ENCODE measurements at regions not wholly inside any gene's neighbourhood (a gene's known extent, or its start where the extent isn't known, plus 50 kb on each side); places are given as distances from the start of the nearest gene placed in this dataset.
A peak's percentile ranks its signal among the peaks of the same experiment; 100 is the strongest.

DNA sequence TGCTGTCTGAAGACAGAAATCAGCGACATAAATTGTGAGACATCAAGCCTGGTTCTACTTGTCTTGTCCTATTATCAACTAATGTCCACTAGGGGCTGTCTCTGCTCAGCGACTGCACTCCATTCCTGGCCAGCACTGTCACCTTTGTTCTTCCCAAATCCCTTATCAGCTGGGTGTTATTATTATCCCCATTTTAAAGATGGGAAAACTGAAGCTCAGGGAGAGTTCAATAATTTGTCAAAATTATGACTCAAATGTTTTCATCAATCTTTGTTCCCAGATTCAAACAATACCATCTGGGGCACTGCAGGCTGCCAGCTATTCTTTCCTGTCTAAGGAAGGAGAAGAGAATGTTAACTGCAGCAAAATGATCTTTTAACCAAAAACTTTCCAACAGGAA lies 431.6 kb upstream of the NFE2L3 start:
- no peaks in the 10 kb centered on the region for H3K36me3 ChIP-seq
- intact Hi-C loops (cut with DNase I; ENCODE audit: low total_unique reads): no loop called here
- H3K9me3 ChIP-seq: no peaks in the 10 kb centered on the region
- peaks cover 0 to 12% (median 5%) of the 10 kb centered on the region in 4 donors for H3K4me1 ChIP-seq
- no peak overlapping the region for H3K4me3 ChIP-seq
- H3K27ac ChIP-seq: no peak overlapping the region
- no peak for DNase-seq
- TF ChIP-seq CTCF (IDR thresholded peaks at IDR 0.05): peak; percentile 10 to 24
- H3K27me3 ChIP-seq: no peaks in the 10 kb centered on the region

GRCh38 chr7:25722856-25723255 lies 429.1 kb upstream of the NFE2L3 start:
- Histone ChIP-seq H3K36me3 (no peaks in the 10 kb centered on the region), H3K9me3 (no peaks in the 10 kb centered on the region), H3K4me3 (no peak overlapping the region), H3K4me1 (peaks cover 0 to 7% (median 0%) of the 10 kb centered on the region in 4 donors), H3K27me3 (no peaks in the 10 kb centered on the region), H3K27ac (no peak overlapping the region)
- no peak for TF ChIP-seq CTCF (IDR thresholded peaks at IDR 0.05)
- DNase-seq: no peak
- intact Hi-C loops (cut with DNase I; ENCODE audit: low total_unique reads): no loop called here

GRCh38 chr7:25725451-25725850 lies 426.5 kb upstream of the NFE2L3 start:
- intact Hi-C loops (cut with DNase I; ENCODE audit: low total_unique reads): no loop called here

GRCh38 chr7:25726170-25726780 lies 425.7 kb upstream of the NFE2L3 start:
- DNase-seq: no peak
- no peak overlapping the region for H3K27ac ChIP-seq
- H3K4me3 ChIP-seq: no peak overlapping the region
- H3K9me3 ChIP-seq: no peaks in the 10 kb centered on the region
- H3K27me3 ChIP-seq: no peaks in the 10 kb centered on the region
- no peaks in the 10 kb centered on the region for H3K36me3 ChIP-seq
- peaks cover 0 to 19% (median 11%) of the 10 kb centered on the region in 4 donors for H3K4me1 ChIP-seq
- no peak for TF ChIP-seq CTCF (IDR thresholded peaks at IDR 0.05)
- intact Hi-C loops (cut with DNase I; ENCODE audit: low total_unique reads): no loop called here

More at GRCh38 chr7:25725451-25725850, 426.5 kb upstream of the NFE2L3 start:
- peaks cover 0 to 11% (median 4%) of the 10 kb centered on the region in 4 donors for H3K4me1 ChIP-seq
- no peak overlapping the region for H3K4me3 ChIP-seq
- no peak for TF ChIP-seq CTCF (IDR thresholded peaks at IDR 0.05)
- no peaks in the 10 kb centered on the region for H3K9me3 ChIP-seq
- no peak for DNase-seq
- H3K36me3 ChIP-seq: no peaks in the 10 kb centered on the region
- H3K27ac ChIP-seq: no peak overlapping the region
- H3K27me3 ChIP-seq: no peaks in the 10 kb centered on the region

DNA sequence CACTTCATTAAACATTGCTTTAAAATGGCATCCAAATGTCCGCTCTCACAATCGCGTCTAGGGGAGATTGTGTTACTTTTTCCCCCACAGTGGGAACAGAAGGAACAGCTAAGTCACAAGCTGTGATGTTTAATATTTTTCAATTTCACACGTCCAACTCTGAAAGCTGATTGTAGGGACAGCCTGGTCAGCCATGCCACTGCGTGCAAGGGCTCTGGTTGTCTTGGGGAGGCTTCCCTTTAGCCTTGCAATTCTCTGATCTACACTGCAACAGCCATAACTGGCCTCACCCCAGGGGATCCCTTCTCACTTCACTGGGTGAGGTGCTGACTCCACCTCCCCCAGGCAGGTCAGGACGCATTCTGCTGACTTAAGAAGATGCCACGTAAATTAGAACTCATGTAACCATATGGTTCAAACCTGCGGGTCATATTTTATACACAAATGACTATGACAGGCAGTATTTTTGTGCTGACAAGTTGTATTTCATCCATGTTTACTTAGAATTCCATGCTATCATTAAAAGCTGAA lies 425.2 kb upstream of the NFE2L3 start:
- H3K27ac ChIP-seq: no peak overlapping the region
- H3K36me3 ChIP-seq: no peaks in the 10 kb centered on the region
- H3K4me3 ChIP-seq: no peak overlapping the region
- no peaks in the 10 kb centered on the region for H3K27me3 ChIP-seq
- intact Hi-C loops (cut with DNase I; ENCODE audit: low total_unique reads): no loop called here
- H3K9me3 ChIP-seq: no peaks in the 10 kb centered on the region
- DNase-seq: no peak
- peaks cover 0 to 25% (median 16%) of the 10 kb centered on the region in 4 donors for H3K4me1 ChIP-seq
- TF ChIP-seq CTCF (IDR thresholded peaks at IDR 0.05): no peak
